GM06990 (cell line): ENCODE measurements at regions not wholly inside any gene's neighbourhood (a gene's known extent, or its start where the extent isn't known, plus 50 kb on each side); places are given as distances from the start of the nearest gene placed in this dataset.
"Not testable (repeated sequence)": the region's sequence is repeated elsewhere in the genome, so short reads cannot be mapped to it uniquely, and the experiment has no call there.

Experiments used
- DNase-seq: peaks from one replicate; pipeline ENCODE4 v3.0.0-alpha.2; 2011; ENCODE audit not compliant: insufficient read length; ENCODE audit errors: extremely low read depth
- H3K27me3 ChIP-seq: replicated peaks from 2 replicates; pipeline ENCODE4 v1.6.0; 2011; ENCODE audit warnings: low read length; ENCODE audit not compliant: control insufficient read depth, insufficient read depth
- H3K36me3 ChIP-seq: 2 replicates; pipeline ENCODE4 v1.5.1; 2011; ENCODE audit warnings: low read length; ENCODE audit not compliant: control insufficient read depth, insufficient read depth
- H3K4me3 ChIP-seq: replicated peaks from 2 replicates; pipeline ENCODE4 v1.5.1; 2011; ENCODE audit warnings: low read depth, mild to moderate bottlenecking, control low read depth, low read length
- CTCF ChIP-seq: IDR thresholded peaks from 2 replicates; pipeline ENCODE4 v1.5.1; 2011; ENCODE audit warnings: low read length, control low read depth, mild to moderate bottlenecking, inconsistent platforms; ENCODE audit not compliant: insufficient read depth, poor library complexity, severe bottlenecking

- TF ChIP-seq CTCF: no peak
- Histone ChIP-seq H3K4me3 (no peak overlapping the region), H3K36me3 (no peaks in the 10 kb centered on the region), H3K27me3 (no peaks in the 10 kb centered on the region)
- DNase-seq: no peak
These were observed 87.9 kb downstream of the PHLDA1 start for GRCh38 chr12:75943730-75944096.

- not testable (repeated sequence) for H3K27me3 ChIP-seq, DNase-seq, H3K36me3 ChIP-seq, H3K4me3 ChIP-seq
These were observed 89.9 kb downstream of the PHLDA1 start for GRCh38 chr12:75941661-75942060.

GRCh38 chr12:75939016-75939642, 92.4 kb downstream of the PHLDA1 start:
- no peak for DNase-seq
- no peak overlapping the region for H3K4me3 ChIP-seq
- TF ChIP-seq CTCF: no peak
- H3K36me3 ChIP-seq: no peaks in the 10 kb centered on the region
- no peaks in the 10 kb centered on the region for H3K27me3 ChIP-seq

GRCh38 chr12:75938189-75938588, 93.4 kb downstream of the PHLDA1 start:
- DNase-seq: no peak
- Histone ChIP-seq H3K4me3 (no peak overlapping the region), H3K27me3 (no peaks in the 10 kb centered on the region), H3K36me3 (no peaks in the 10 kb centered on the region)
- no peak for TF ChIP-seq CTCF

- Histone ChIP-seq H3K27me3 (no peaks in the 10 kb centered on the region), H3K4me3 (no peak overlapping the region), H3K36me3 (no peaks in the 10 kb centered on the region)
- no peak for DNase-seq
- TF ChIP-seq CTCF: no peak
These were observed 94.1 kb downstream of the PHLDA1 start for GRCh38 chr12:75937486-75937885.

GRCh38 chr12:75936515-75937440, 94.8 kb downstream of the PHLDA1 start:
- TF ChIP-seq CTCF: no peak
- Histone ChIP-seq H3K27me3 (no peaks in the 10 kb centered on the region), H3K4me3 (no peak overlapping the region), H3K36me3 (no peaks in the 10 kb centered on the region)
- no peak for DNase-seq
